ENCODE measurements at regions not wholly inside any gene's neighbourhood (a gene's known extent, or its start where the extent isn't known, plus 50 kb on each side); places are given as distances from the start of the nearest gene placed in this dataset.
"Not testable (repeated sequence)": the region's sequence is repeated elsewhere in the genome, so short reads cannot be mapped to it uniquely, and the experiment has no call there.

GRCh38 chr2:180781276-180781675 is 199.1 kb upstream of the UBE2E3 start:
- no CpG with 5 or more reads among the region's 2 CpGs for WGBS (ENCODE audit: insufficient coverage)
- DNase-seq, result no peak
- Histone ChIP-seq H3K36me3 (ENCODE audit: control insufficient read depth, insufficient read depth, low read length) (no peaks in the 10 kb centered on the region), H3K4me1 (ENCODE audit: control insufficient read depth, insufficient read depth, low read length) (no peaks in the 10 kb centered on the region), H3K4me3 (ENCODE audit: low read length) (no peak overlapping the region), H3K27me3 (ENCODE audit: control insufficient read depth, insufficient read depth, low read length) (no peaks in the 10 kb centered on the region), H3K27ac (ENCODE audit: low read length) (no peak overlapping the region), H3K9me3 (replicated peaks; ENCODE audit: control insufficient read depth, low read depth, low read length) (no peaks in the 10 kb centered on the region)

- no peak for DNase-seq
- Histone ChIP-seq H3K9me3 (replicated peaks; ENCODE audit: control insufficient read depth, low read depth, low read length) (no peaks in the 10 kb centered on the region), H3K4me1 (ENCODE audit: control insufficient read depth, insufficient read depth, low read length) (no peaks in the 10 kb centered on the region), H3K27me3 (ENCODE audit: control insufficient read depth, insufficient read depth, low read length) (no peaks in the 10 kb centered on the region), H3K36me3 (ENCODE audit: control insufficient read depth, insufficient read depth, low read length) (no peaks in the 10 kb centered on the region), H3K27ac (ENCODE audit: low read length) (no peak overlapping the region), H3K4me3 (ENCODE audit: low read length) (no peak overlapping the region)
- WGBS (ENCODE audit: insufficient coverage), result 96% methylated on average over 2 of the region's 5 CpGs
Measured at GRCh38 chr2:180778291-180778690, 202.1 kb upstream of the UBE2E3 start.

- no peak overlapping the region for H3K27ac ChIP-seq (ENCODE audit: low read length)
Measured at GRCh38 chr2:180776921-180777320, 203.5 kb upstream of the UBE2E3 start.

GRCh38 chr2:180775711-180776110 is 204.7 kb upstream of the UBE2E3 start:
- Histone ChIP-seq H3K9me3 (replicated peaks; ENCODE audit: control insufficient read depth, low read depth, low read length) (no peaks in the 10 kb centered on the region), H3K27ac (ENCODE audit: low read length) (no peak overlapping the region), H3K36me3 (ENCODE audit: control insufficient read depth, insufficient read depth, low read length) (no peaks in the 10 kb centered on the region), H3K4me1 (ENCODE audit: control insufficient read depth, insufficient read depth, low read length) (no peaks in the 10 kb centered on the region), H3K4me3 (ENCODE audit: low read length) (no peak overlapping the region), H3K27me3 (ENCODE audit: control insufficient read depth, insufficient read depth, low read length) (no peaks in the 10 kb centered on the region)
- DNase-seq, result no peak
- WGBS (ENCODE audit: insufficient coverage), result 89% methylated on average over 3 of the region's 3 CpGs

More at GRCh38 chr2:180776921-180777320, 203.5 kb upstream of the UBE2E3 start:
- Histone ChIP-seq H3K4me1 (ENCODE audit: control insufficient read depth, insufficient read depth, low read length) (no peaks in the 10 kb centered on the region), H3K36me3 (ENCODE audit: control insufficient read depth, insufficient read depth, low read length) (no peaks in the 10 kb centered on the region), H3K4me3 (ENCODE audit: low read length) (no peak overlapping the region), H3K9me3 (replicated peaks; ENCODE audit: control insufficient read depth, low read depth, low read length) (no peaks in the 10 kb centered on the region), H3K27me3 (ENCODE audit: control insufficient read depth, insufficient read depth, low read length) (no peaks in the 10 kb centered on the region)
- DNase-seq, result no peak

GRCh38 chr2:180765316-180765715 is 215.1 kb upstream of the UBE2E3 start:
- H3K27me3 ChIP-seq (ENCODE audit: control insufficient read depth, insufficient read depth, low read length); H3K27ac ChIP-seq (ENCODE audit: low read length); H3K4me1 ChIP-seq (ENCODE audit: control insufficient read depth, insufficient read depth, low read length); H3K36me3 ChIP-seq (ENCODE audit: control insufficient read depth, insufficient read depth, low read length); H3K4me3 ChIP-seq (ENCODE audit: low read length); DNase-seq; H3K9me3 ChIP-seq (replicated peaks; ENCODE audit: control insufficient read depth, low read depth, low read length): not testable (repeated sequence)
- WGBS (ENCODE audit: insufficient coverage), result 75% methylated on average over 2 of the region's 6 CpGs

GRCh38 chr2:180763263-180763989 is 217.0 kb upstream of the UBE2E3 start:
- Histone ChIP-seq H3K9me3 (replicated peaks; ENCODE audit: control insufficient read depth, low read depth, low read length) (no peaks in the 10 kb centered on the region), H3K27me3 (ENCODE audit: control insufficient read depth, insufficient read depth, low read length) (no peaks in the 10 kb centered on the region), H3K36me3 (ENCODE audit: control insufficient read depth, insufficient read depth, low read length) (no peaks in the 10 kb centered on the region), H3K4me3 (ENCODE audit: low read length) (no peak overlapping the region), H3K27ac (ENCODE audit: low read length) (no peak overlapping the region), H3K4me1 (ENCODE audit: control insufficient read depth, insufficient read depth, low read length) (no peaks in the 10 kb centered on the region)
- no CpG with 5 or more reads among the region's 2 CpGs for WGBS (ENCODE audit: insufficient coverage)
- DNase-seq, result no peak

- Histone ChIP-seq H3K36me3 (ENCODE audit: control insufficient read depth, insufficient read depth, low read length) (no peaks in the 10 kb centered on the region), H3K27me3 (ENCODE audit: control insufficient read depth, insufficient read depth, low read length) (no peaks in the 10 kb centered on the region), H3K27ac (ENCODE audit: low read length) (no peak overlapping the region), H3K4me1 (ENCODE audit: control insufficient read depth, insufficient read depth, low read length) (no peaks in the 10 kb centered on the region), H3K9me3 (replicated peaks; ENCODE audit: control insufficient read depth, low read depth, low read length) (no peaks in the 10 kb centered on the region), H3K4me3 (ENCODE audit: low read length) (no peak overlapping the region)
- WGBS (ENCODE audit: insufficient coverage), result 33% methylated on average over 5 of the region's 5 CpGs
- DNase-seq, result peak; percentile 12
Measured at GRCh38 chr2:180761224-180761623, 219.2 kb upstream of the UBE2E3 start.

GRCh38 chr2:180759631-180760030 is 220.8 kb upstream of the UBE2E3 start:
- no peak for DNase-seq
- no CpG with 5 or more reads among the region's 1 CpG for WGBS (ENCODE audit: insufficient coverage)
- Histone ChIP-seq H3K9me3 (replicated peaks; ENCODE audit: control insufficient read depth, low read depth, low read length) (no peaks in the 10 kb centered on the region), H3K27me3 (ENCODE audit: control insufficient read depth, insufficient read depth, low read length) (no peaks in the 10 kb centered on the region), H3K4me3 (ENCODE audit: low read length) (no peak overlapping the region), H3K36me3 (ENCODE audit: control insufficient read depth, insufficient read depth, low read length) (no peaks in the 10 kb centered on the region), H3K27ac (ENCODE audit: low read length) (no peak overlapping the region), H3K4me1 (ENCODE audit: control insufficient read depth, insufficient read depth, low read length) (no peaks in the 10 kb centered on the region)

GRCh38 chr2:180753809-180754761 is 226.3 kb upstream of the UBE2E3 start:
- H3K27ac ChIP-seq (ENCODE audit: low read length), result no peak overlapping the region
- H3K9me3 ChIP-seq (replicated peaks; ENCODE audit: control insufficient read depth, low read depth, low read length), result no peaks in the 10 kb centered on the region
- H3K4me1 ChIP-seq (ENCODE audit: control insufficient read depth, insufficient read depth, low read length), result no peaks in the 10 kb centered on the region
- H3K4me3 ChIP-seq (ENCODE audit: low read length), result no peak overlapping the region
- no peak for DNase-seq
- H3K36me3 ChIP-seq (ENCODE audit: control insufficient read depth, insufficient read depth, low read length), result no peaks in the 10 kb centered on the region
- H3K27me3 ChIP-seq (ENCODE audit: control insufficient read depth, insufficient read depth, low read length), result no peaks in the 10 kb centered on the region
- 29% methylated on average over 1 of the region's 5 CpGs for WGBS (ENCODE audit: insufficient coverage)

- Histone ChIP-seq H3K4me1 (ENCODE audit: control insufficient read depth, insufficient read depth, low read length) (no peaks in the 10 kb centered on the region), H3K27me3 (ENCODE audit: control insufficient read depth, insufficient read depth, low read length) (no peaks in the 10 kb centered on the region), H3K9me3 (replicated peaks; ENCODE audit: control insufficient read depth, low read depth, low read length) (no peaks in the 10 kb centered on the region), H3K36me3 (ENCODE audit: control insufficient read depth, insufficient read depth, low read length) (no peaks in the 10 kb centered on the region), H3K4me3 (ENCODE audit: low read length) (no peak overlapping the region), H3K27ac (ENCODE audit: low read length) (no peak overlapping the region)
- no CpG with 5 or more reads among the region's 4 CpGs for WGBS (ENCODE audit: insufficient coverage)
- no peak for DNase-seq
Measured at GRCh38 chr2:180751306-180751920, 229.0 kb upstream of the UBE2E3 start.
